Gastroesophageal sphincter (tissue), 3 donors: ENCODE measurements at regions not wholly inside any gene's neighbourhood (a gene's known extent, or its start where the extent isn't known, plus 50 kb on each side); places are given as distances from the start of the nearest gene placed in this dataset.

Source experiments
- CTCF ChIP-seq, 4 experiments: fragments of 200-600 bp in 2 of 4; fragments of 450-650 bp in 2 of 4; sonication (generic) in 1 of 4; IDR thresholded peaks; one replicate each; pipeline ENCODE4 v1.5.1; 2017 to 2019; ENCODE audit warnings: antibody characterized with exemption in 4 of 4, mild to moderate bottlenecking in 2 of 4, moderate library complexity in 2 of 4
- EP300 ChIP-seq: sonication (generic); formaldehyde crosslinking; IDR thresholded peaks from one replicate; pipeline ENCODE4 v1.6.1; 2017; ENCODE audit warnings: antibody characterized with exemption, mild to moderate bottlenecking
- POLR2A ChIP-seq, 2 donors: fragments of 450-650 bp; IDR thresholded peaks; one replicate each; pipeline ENCODE4 v1.6.1; 2017; ENCODE audit warnings: antibody characterized with exemption in 2 of 2, mild to moderate bottlenecking in 2 of 2, moderate library complexity in 1 of 2
- POLR2AphosphoS5 ChIP-seq: sonication (generic); formaldehyde crosslinking; IDR thresholded peaks from one replicate; pipeline ENCODE4 v1.6.1; 2017; ENCODE audit warnings: antibody characterized with exemption

DNA sequence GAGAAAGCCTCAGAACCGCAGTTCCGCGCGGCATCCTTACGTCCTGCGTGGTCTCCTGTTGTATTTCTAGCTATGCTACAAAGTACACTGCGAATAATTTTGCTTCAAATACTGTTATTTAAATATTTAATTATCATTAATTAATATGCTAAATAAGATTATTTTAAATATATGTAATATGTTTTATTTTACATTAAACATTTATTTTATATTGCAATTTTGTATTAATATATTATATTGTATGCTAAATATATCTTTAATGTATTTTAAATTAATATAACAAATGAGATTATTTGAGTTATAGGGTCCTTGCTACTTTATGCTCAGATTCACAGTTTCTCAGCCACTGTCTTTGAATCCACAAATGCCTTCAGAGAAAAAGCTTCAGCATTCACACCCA lies 436.7 kb downstream of the BRD1 start:
- TF ChIP-seq CTCF (IDR thresholded peaks at IDR 0.05) (no peak), POLR2A (IDR thresholded peaks at IDR 0.05) (no peak), EP300 (no peak), POLR2AphosphoS5 (no peak)
